ENCODE measurements at regions not wholly inside any gene's neighbourhood (a gene's known extent, or its start where the extent isn't known, plus 50 kb on each side); places are given as distances from the start of the nearest gene placed in this dataset.
"Not testable (repeated sequence)": the region's sequence is repeated elsewhere in the genome, so short reads cannot be mapped to it uniquely, and the experiment has no call there.

GRCh38 chr17:27181379-27181925 lies 112.5 kb upstream of the WSB1 start:
- not testable (repeated sequence) for TF ChIP-seq EZH2 (IDR thresholded peaks at IDR 0.05; ENCODE audit: insufficient read depth, low read length); CTCF (IDR thresholded peaks at IDR 0.05; ENCODE audit: insufficient read depth, low read depth, low read length)
